Transverse colon (tissue), 4 donors: ENCODE measurements at regions not wholly inside any gene's neighbourhood (a gene's known extent, or its start where the extent isn't known, plus 50 kb on each side); places are given as distances from the start of the nearest gene placed in this dataset.
"Not testable (repeated sequence)": the region's sequence is repeated elsewhere in the genome, so short reads cannot be mapped to it uniquely, and the experiment has no call there.

ENCODE experiments used
- DNase-seq: peaks from one replicate; pipeline ENCODE4 v3.0.0-alpha.2; 2019
- H3K27ac ChIP-seq, 4 donors: fragments of 200-600 bp; sonication (generic); 2 replicates each; pipeline ENCODE4 v1.5.1; 2016 to 2018; ENCODE audit warnings: inconsistent platforms in 4 of 4
- H3K27me3 ChIP-seq: fragments of 200-600 bp; sonication (generic); 2 replicates; pipeline ENCODE4 v1.5.1; 2017; ENCODE audit warnings: inconsistent platforms
- H3K36me3 ChIP-seq, 4 donors: fragments of 200-600 bp; sonication (generic); 2 replicates each; pipeline ENCODE4 v1.5.1; 2017 to 2019; ENCODE audit warnings: inconsistent platforms in 4 of 4
- H3K4me1 ChIP-seq, 4 donors: fragments of 200-600 bp; sonication (generic); 2 replicates each; pipeline ENCODE4 v1.5.1; 2017 to 2020; ENCODE audit warnings: inconsistent platforms in 4 of 4
- H3K4me3 ChIP-seq, 4 donors: fragments of 200-600 bp; sonication (generic); 1 replicate in 1 of 4; 2 replicates in 3 of 4; pipeline versions ENCODE4 v1.5.1 to v1.6.1; 2017 to 2019; ENCODE audit warnings: inconsistent platforms in 4 of 4
- H3K9me3 ChIP-seq, 2 donors: fragments of 200-600 bp; sonication (generic); 2 replicates each; pipeline ENCODE4 v1.5.1; 2017 to 2019; ENCODE audit warnings: inconsistent platforms in 2 of 2
- EP300 ChIP-seq: sonication (generic); formaldehyde crosslinking; IDR thresholded peaks from one replicate; pipeline ENCODE4 v1.6.1; 2017; ENCODE audit warnings: antibody characterized with exemption, low read depth
- POLR2A ChIP-seq: fragments of 450-650 bp; IDR thresholded peaks from one replicate; pipeline ENCODE4 v1.6.1; 2016; ENCODE audit warnings: antibody characterized with exemption, mild to moderate bottlenecking, moderate library complexity
- POLR2AphosphoS5 ChIP-seq, 3 donors: sonication (generic); formaldehyde crosslinking; IDR thresholded peaks; one replicate each; pipeline ENCODE4 v1.6.1; 2016; ENCODE audit warnings: antibody characterized with exemption in 3 of 3
- WGBS, 2 donors: methylation state at CpG; one replicate each; pipeline ENCODE4 v1.1.5; 2018; ENCODE audit warnings: low coverage in 1 of 2; 5-methylcytosine and 5-hydroxymethylcytosine counted together
- in situ Hi-C, 4 donors: fragments of 200-750 bp; cut with MboI; loops; one replicate each; pipeline versions ENCODE4 v1.15.0 to v1.15.1; 2017; ENCODE audit warnings: low sequenced_read_pairs in 3 of 4, low pct_ligation_motif_present in 1 of 4, low pct_unique_long_range_greater_than_20kb in 1 of 4
- intact Hi-C: fragments of 100-400 bp; cut with DNase I; formaldehyde crosslinking; loops from one replicate; pipeline ENCODE4 v1.15.1; 2023; ENCODE audit warnings: low total_unique reads
- TF ChIP-seq, protein P1 (sequence below), 5 experiments: fragments of 200-600 bp in 3 of 5; fragments of 450-650 bp in 2 of 5; sonication (generic) in 3 of 5; IDR thresholded peaks; 1 replicate in 2 of 5; 2 replicates in 3 of 5; pipeline ENCODE4 v1.5.1; 2016 to 2017; ENCODE audit warnings: antibody characterized with exemption in 5 of 5, inconsistent platforms in 3 of 5, mild to moderate bottlenecking in 2 of 5, moderate library complexity in 1 of 5

DNA sequence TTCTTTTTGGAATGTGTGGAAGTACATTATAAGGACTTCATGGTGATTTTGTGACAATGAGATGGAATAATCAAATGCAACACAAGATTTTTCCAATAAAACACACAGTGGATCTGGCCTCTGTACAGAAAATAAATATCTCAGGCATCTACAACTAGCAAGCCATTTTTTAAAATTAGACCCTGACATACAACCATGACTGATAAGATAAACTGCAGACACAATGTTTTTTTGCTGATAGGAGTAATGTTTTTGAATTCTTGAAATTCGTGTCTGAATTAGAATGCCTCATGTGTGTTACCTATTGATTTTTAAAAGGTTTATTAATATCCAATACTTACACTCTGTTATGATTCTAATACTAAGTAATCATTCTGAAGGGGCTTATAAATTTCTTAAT is 328.1 kb downstream of the HGF start:
- Histone ChIP-seq H3K4me1 (no peaks in the 10 kb centered on the region), H3K9me3 (no peaks in the 10 kb centered on the region), H3K27ac (no peak overlapping the region), H3K36me3 (no peaks in the 10 kb centered on the region), H3K27me3 (no peaks in the 10 kb centered on the region), H3K4me3 (no peak overlapping the region)
- intact Hi-C loops, result no loop called here
- in situ Hi-C loops, result no loop called here
- TF ChIP-seq, protein P1, sequence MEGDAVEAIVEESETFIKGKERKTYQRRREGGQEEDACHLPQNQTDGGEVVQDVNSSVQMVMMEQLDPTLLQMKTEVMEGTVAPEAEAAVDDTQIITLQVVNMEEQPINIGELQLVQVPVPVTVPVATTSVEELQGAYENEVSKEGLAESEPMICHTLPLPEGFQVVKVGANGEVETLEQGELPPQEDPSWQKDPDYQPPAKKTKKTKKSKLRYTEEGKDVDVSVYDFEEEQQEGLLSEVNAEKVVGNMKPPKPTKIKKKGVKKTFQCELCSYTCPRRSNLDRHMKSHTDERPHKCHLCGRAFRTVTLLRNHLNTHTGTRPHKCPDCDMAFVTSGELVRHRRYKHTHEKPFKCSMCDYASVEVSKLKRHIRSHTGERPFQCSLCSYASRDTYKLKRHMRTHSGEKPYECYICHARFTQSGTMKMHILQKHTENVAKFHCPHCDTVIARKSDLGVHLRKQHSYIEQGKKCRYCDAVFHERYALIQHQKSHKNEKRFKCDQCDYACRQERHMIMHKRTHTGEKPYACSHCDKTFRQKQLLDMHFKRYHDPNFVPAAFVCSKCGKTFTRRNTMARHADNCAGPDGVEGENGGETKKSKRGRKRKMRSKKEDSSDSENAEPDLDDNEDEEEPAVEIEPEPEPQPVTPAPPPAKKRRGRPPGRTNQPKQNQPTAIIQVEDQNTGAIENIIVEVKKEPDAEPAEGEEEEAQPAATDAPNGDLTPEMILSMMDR (IDR thresholded peaks at IDR 0.05), result no peak
- no peak for TF ChIP-seq POLR2AphosphoS5 (IDR thresholded peaks at IDR 0.05)
- no peak for TF ChIP-seq EP300
- TF ChIP-seq POLR2A, result no peak
- WGBS, 2 donors, result 69 to 91% methylated on average over 1 of the region's 1 CpG
- no peak for DNase-seq

GRCh38 chr7:81439591-81439990 is 330.3 kb downstream of the HGF start:
- no peak overlapping the region for H3K4me3 ChIP-seq
- H3K36me3 ChIP-seq, result no peaks in the 10 kb centered on the region
- H3K27ac ChIP-seq, result no peak overlapping the region
- H3K27me3 ChIP-seq, result no peaks in the 10 kb centered on the region
- no peak for TF ChIP-seq EP300
- TF ChIP-seq POLR2A, result no peak
- TF ChIP-seq, protein P1 (IDR thresholded peaks at IDR 0.05), result no peak
- no peak for TF ChIP-seq POLR2AphosphoS5 (IDR thresholded peaks at IDR 0.05)
- in situ Hi-C loops, result no loop called here
- no peak for DNase-seq
- H3K9me3 ChIP-seq, result no peaks in the 10 kb centered on the region
- H3K4me1 ChIP-seq, result no peaks in the 10 kb centered on the region
- 48 to 50% methylated on average over 1 of the region's 1 CpG for WGBS, 2 donors
- intact Hi-C loops, result no loop called here

GRCh38 chr7:81437160-81437559 is 332.7 kb downstream of the HGF start:
- intact Hi-C loops, in situ Hi-C loops, H3K27ac ChIP-seq, H3K9me3 ChIP-seq, H3K4me1 ChIP-seq, H3K36me3 ChIP-seq, H3K27me3 ChIP-seq, DNase-seq, H3K4me3 ChIP-seq: not testable (repeated sequence)
- 98% methylated on average over 23 of the region's 29 CpGs; no CpG with 5 or more reads in 1 of the 2 donors for WGBS, 2 donors

DNA sequence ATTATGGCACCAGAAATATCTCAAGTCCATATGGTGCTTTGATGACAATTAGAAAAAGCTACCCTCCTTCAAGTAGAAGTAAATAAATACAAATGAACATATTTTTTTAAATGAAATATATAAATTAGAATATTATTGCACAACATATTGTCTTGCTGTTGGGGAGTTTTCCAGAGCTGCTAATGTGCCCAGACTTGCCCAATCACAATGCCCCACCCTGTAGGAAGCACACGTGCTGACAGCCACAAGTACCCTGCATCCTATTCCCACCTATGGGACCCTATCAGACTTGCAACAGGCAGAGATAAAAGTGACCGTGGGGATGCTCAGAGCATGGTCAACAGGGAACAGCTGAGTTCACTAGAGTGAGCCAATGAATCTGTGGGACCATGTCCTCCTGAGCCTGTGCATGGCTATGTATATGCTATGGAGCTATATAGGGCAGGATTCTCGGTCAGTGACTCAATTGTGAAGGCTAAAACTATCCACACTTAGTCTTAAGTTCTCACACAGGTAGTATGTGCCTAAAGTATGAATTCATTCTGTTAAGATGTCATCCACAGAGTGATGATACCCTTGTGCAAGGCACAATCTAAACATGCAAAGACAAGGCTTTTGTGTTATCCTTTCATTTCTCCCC is 336.0 kb downstream of the HGF start:
- 64 to 71% methylated on average over 2 to 3 of the region's 3 CpGs for WGBS, 2 donors
- no peak for DNase-seq
- Histone ChIP-seq H3K27ac (no peak overlapping the region), H3K4me1 (no peaks in the 10 kb centered on the region), H3K9me3 (no peaks in the 10 kb centered on the region), H3K27me3 (no peaks in the 10 kb centered on the region), H3K36me3 (no peaks in the 10 kb centered on the region), H3K4me3 (no peak overlapping the region)
- intact Hi-C loops, result no loop called here
- TF ChIP-seq POLR2AphosphoS5 (IDR thresholded peaks at IDR 0.05), result no peak
- TF ChIP-seq, protein P1 (IDR thresholded peaks at IDR 0.05), result no peak
- TF ChIP-seq EP300, result no peak
- no peak for TF ChIP-seq POLR2A
- in situ Hi-C loops, result no loop called here

DNA sequence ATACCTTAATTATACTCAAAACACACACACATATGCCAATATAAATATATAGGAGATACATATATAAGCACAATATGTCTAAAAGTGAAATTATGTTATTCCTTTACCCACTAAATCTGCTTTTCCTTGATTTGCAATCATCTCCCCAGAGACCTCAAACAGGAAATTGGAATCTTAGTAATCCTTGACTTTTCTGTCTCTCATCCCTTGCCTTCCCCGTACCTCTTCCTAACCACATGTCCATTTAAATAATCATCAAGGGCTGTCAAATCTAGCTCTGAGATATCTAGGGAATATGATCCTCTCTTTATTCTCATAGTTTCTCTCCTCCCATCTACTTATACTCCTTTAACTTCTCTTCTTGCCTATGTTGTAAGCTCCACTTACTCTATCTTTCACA is 336.6 kb downstream of the HGF start:
- H3K27me3 ChIP-seq, result no peaks in the 10 kb centered on the region
- no peaks in the 10 kb centered on the region for H3K9me3 ChIP-seq
- in situ Hi-C loops (no loop called here), intact Hi-C loops (no loop called here)
- no peak overlapping the region for H3K4me3 ChIP-seq
- DNase-seq, result no peak
- H3K27ac ChIP-seq, result no peak overlapping the region
- H3K4me1 ChIP-seq, result no peaks in the 10 kb centered on the region
- H3K36me3 ChIP-seq, result no peaks in the 10 kb centered on the region
- WGBS, 2 donors, result 82 to 85% methylated on average over 1 of the region's 1 CpG
- TF ChIP-seq, protein P1 (IDR thresholded peaks at IDR 0.05), result no peak
- no peak for TF ChIP-seq EP300
- TF ChIP-seq POLR2AphosphoS5 (IDR thresholded peaks at IDR 0.05), result no peak
- TF ChIP-seq POLR2A, result no peak
